GM10248 (cell line): ENCODE measurements at regions not wholly inside any gene's neighbourhood (a gene's known extent, or its start where the extent isn't known, plus 50 kb on each side); places are given as distances from the start of the nearest gene placed in this dataset.

ENCODE experiments used
- CTCF ChIA-PET: fragments of 300-600 bp; sonication (Branson Sonifier 250); formaldehyde crosslinking; extraction: SDS; loops from one replicate; lab custom pipeline; 2021; ENCODE audit warnings: antibody characterized with exemption; lab: Yijun Ruan, JAX
- POLR2A ChIA-PET: fragments of 350-650 bp; sonication (Branson Sonifier 250); formaldehyde crosslinking; extraction: SDS; loops from one replicate; lab custom pipeline; 2020; ENCODE audit warnings: antibody characterized with exemption; lab: Yijun Ruan, JAX
- DNase-seq: peaks from one replicate; pipeline ENCODE4 v3.0.0; 2012; ENCODE audit errors: extremely low spot score
- TF ChIP-seq, protein P1 (sequence below): IDR thresholded peaks from 2 replicates; pipeline ENCODE4 v1.5.1; 2012; ENCODE audit warnings: mild to moderate bottlenecking, low read depth; ENCODE audit errors: extremely low read depth, missing control alignments, control extremely low read depth

- CTCF ChIA-PET = no interaction called here
- POLR2A ChIA-PET = no interaction called here
Observed at GRCh38 chr13:111661052-111661451, 340.6 kb downstream of the TEX29 start.

DNA sequence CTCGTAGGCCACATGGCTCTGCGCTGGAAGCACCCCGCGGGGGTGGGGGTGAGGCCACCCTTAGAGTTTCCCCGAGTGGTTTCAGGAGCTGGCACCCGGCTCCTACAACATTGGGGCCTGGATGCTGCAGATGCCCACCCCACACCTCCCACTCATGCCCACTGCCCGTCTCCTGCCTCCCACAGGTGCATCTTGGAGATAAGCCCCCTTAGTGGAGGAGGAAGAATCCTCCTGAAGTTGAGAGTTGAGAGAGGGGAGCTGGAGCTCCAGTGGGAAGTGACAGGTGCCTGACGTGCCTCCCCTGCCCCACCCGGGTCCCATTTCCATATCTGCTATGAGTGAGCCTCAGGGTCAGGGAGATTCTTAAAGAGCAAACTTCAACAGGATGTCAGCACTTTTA lies 341.3 kb downstream of the TEX29 start:
- TF ChIP-seq, protein P1, sequence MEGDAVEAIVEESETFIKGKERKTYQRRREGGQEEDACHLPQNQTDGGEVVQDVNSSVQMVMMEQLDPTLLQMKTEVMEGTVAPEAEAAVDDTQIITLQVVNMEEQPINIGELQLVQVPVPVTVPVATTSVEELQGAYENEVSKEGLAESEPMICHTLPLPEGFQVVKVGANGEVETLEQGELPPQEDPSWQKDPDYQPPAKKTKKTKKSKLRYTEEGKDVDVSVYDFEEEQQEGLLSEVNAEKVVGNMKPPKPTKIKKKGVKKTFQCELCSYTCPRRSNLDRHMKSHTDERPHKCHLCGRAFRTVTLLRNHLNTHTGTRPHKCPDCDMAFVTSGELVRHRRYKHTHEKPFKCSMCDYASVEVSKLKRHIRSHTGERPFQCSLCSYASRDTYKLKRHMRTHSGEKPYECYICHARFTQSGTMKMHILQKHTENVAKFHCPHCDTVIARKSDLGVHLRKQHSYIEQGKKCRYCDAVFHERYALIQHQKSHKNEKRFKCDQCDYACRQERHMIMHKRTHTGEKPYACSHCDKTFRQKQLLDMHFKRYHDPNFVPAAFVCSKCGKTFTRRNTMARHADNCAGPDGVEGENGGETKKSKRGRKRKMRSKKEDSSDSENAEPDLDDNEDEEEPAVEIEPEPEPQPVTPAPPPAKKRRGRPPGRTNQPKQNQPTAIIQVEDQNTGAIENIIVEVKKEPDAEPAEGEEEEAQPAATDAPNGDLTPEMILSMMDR = no peak

More at GRCh38 chr13:111661052-111661451, 340.6 kb downstream of the TEX29 start:
- TF ChIP-seq, protein P1 = no peak
- no peak for DNase-seq

DNA sequence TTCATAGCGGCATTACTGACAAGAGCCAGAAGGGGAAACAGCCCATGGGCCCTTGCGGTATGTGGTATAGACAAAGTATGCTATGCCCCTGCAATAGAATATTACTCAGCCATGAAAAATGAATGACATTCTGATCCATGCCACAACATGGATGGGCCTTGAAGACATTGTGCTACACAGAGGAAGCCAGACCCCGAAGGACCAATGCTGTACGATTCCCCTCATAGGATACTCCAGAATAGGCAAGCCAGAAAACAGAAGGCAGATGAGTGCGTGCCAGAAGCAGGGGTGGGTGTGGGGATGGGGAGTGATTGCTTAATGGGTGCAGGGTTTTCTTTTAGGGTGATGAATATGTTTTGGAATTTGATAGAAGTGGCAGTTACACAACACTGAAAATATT lies 342.0 kb downstream of the TEX29 start:
- POLR2A ChIA-PET = no interaction called here
- TF ChIP-seq, protein P1 = no peak
- no peak for DNase-seq
- CTCF ChIA-PET = no interaction called here

More for the DNA sequence above, 341.3 kb downstream of the TEX29 start:
- POLR2A ChIA-PET = no interaction called here
- CTCF ChIA-PET = no interaction called here
- DNase-seq = no peak

- TF ChIP-seq, protein P1 = no peak
- POLR2A ChIA-PET = no interaction called here
- CTCF ChIA-PET = no interaction called here
- no peak for DNase-seq
Observed at GRCh38 chr13:111662895-111663294, 342.5 kb downstream of the TEX29 start.

GRCh38 chr13:111663505-111663904 lies 343.1 kb downstream of the TEX29 start:
- ChIA-PET CTCF (no interaction called here), POLR2A (no interaction called here)
- TF ChIP-seq, protein P1 = no peak
- no peak for DNase-seq

GRCh38 chr13:111663953-111664421 lies 343.5 kb downstream of the TEX29 start:
- POLR2A ChIA-PET = no interaction called here
- DNase-seq = no peak
- CTCF ChIA-PET = no interaction called here
- TF ChIP-seq, protein P1 = no peak
